GM23248 (cell line): ENCODE measurements at regions not wholly inside any gene's neighbourhood (a gene's known extent, or its start where the extent isn't known, plus 50 kb on each side); places are given as distances from the start of the nearest gene placed in this dataset.

Source experiments
- EZH2 ChIP-seq: fragments of 200-600 bp; sonication (generic); IDR thresholded peaks from 2 replicates; pipeline ENCODE4 v1.6.1; 2018; ENCODE audit warnings: antibody characterized with exemption, mild to moderate bottlenecking; ENCODE audit not compliant: insufficient read depth, poor library complexity, severe bottlenecking
- EZH2phosphoT487 ChIP-seq: fragments of 200-600 bp; sonication (generic); IDR thresholded peaks from 2 replicates; pipeline ENCODE4 v1.6.1; 2018; ENCODE audit warnings: antibody characterized with exemption, moderate library complexity, mild to moderate bottlenecking, low read depth; ENCODE audit not compliant: insufficient read depth

GRCh38 chr3:177349384-177349783 is 152.1 kb upstream of the TBL1XR1 start:
- TF ChIP-seq EZH2 = no peak
- TF ChIP-seq EZH2phosphoT487 = no peak
